K562 (cell line): ENCODE measurements at regions not wholly inside any gene's neighbourhood (a gene's known extent, or its start where the extent isn't known, plus 50 kb on each side); places are given as distances from the start of the nearest gene placed in this dataset.

Experiments used
- ATF7 ChIP-seq: fragments of 450-650 bp; IDR thresholded peaks from 2 replicates; pipeline ENCODE4 v1.7.1; 2014; ENCODE audit warnings: mild to moderate bottlenecking, moderate library complexity
- EGR1 ChIP-seq: fragments of 450-650 bp; conservative IDR thresholded peaks from 2 replicates; pipeline ENCODE4 v1.6.1; 2017; ENCODE audit warnings: mild to moderate bottlenecking
- HDAC8 ChIP-seq: fragments of 450-650 bp; IDR thresholded peaks from 2 replicates; pipeline ENCODE4 v1.6.1; 2016; ENCODE audit warnings: mild to moderate bottlenecking, missing genetic modification characterization, moderate library complexity, missing compliant biosample characterization
- POLR2A ChIP-seq: fragments of 450-650 bp; conservative IDR thresholded peaks from 2 replicates; pipeline ENCODE4 v1.6.1; 2016
- ZFP1 ChIP-seq: fragments of 450-650 bp; formaldehyde crosslinking; IDR thresholded peaks from 2 replicates; pipeline ENCODE4 v1.4.0; 2020; ENCODE audit warnings: mild to moderate bottlenecking, mixed read lengths
- ZNF408 ChIP-seq: fragments of 250-450 bp; sonication (Bioruptor Pico); IDR thresholded peaks from 2 replicates; pipeline ENCODE4 v1.4.0; 2020; ENCODE audit warnings: low read depth, mild to moderate bottlenecking, moderate library complexity
- TF ChIP-seq, protein P1 (sequence below): sonication (generic); IDR thresholded peaks from 2 replicates; pipeline ENCODE4 v1.6.1; 2016
- TF ChIP-seq, protein P2 (sequence below): sonication (generic); formaldehyde crosslinking; IDR thresholded peaks from 2 replicates; pipeline ENCODE4 v1.9.0; 2022; ENCODE audit warnings: mild to moderate bottlenecking, missing genetic modification reagents
- TF ChIP-seq, protein P3 (sequence below), 3 experiments: IDR thresholded peaks in 2 of 3; conservative IDR thresholded peaks in 1 of 3; 2 replicates each; pipeline ENCODE4 v1.5.1; 2011 to 2012; ENCODE audit warnings: low read length in 3 of 3, mild to moderate bottlenecking in 3 of 3, control low read depth in 2 of 3, improper control_type of control experiment in 1 of 3, inconsistent platforms in 1 of 3, low read depth in 1 of 3, mixed read lengths in 1 of 3, moderate library complexity in 1 of 3; ENCODE audit not compliant: insufficient read depth in 2 of 3
- TF ChIP-seq, protein P4 (sequence below), 2 experiments: fragments of 450-650 bp; formaldehyde crosslinking in 1 of 2; IDR thresholded peaks; 2 replicates each; pipeline versions ENCODE4 v1.4.0 to v1.6.1; 2014 to 2020; ENCODE audit warnings: mild to moderate bottlenecking in 2 of 2, borderline replicate concordance in 1 of 2, low read depth in 1 of 2

DNA sequence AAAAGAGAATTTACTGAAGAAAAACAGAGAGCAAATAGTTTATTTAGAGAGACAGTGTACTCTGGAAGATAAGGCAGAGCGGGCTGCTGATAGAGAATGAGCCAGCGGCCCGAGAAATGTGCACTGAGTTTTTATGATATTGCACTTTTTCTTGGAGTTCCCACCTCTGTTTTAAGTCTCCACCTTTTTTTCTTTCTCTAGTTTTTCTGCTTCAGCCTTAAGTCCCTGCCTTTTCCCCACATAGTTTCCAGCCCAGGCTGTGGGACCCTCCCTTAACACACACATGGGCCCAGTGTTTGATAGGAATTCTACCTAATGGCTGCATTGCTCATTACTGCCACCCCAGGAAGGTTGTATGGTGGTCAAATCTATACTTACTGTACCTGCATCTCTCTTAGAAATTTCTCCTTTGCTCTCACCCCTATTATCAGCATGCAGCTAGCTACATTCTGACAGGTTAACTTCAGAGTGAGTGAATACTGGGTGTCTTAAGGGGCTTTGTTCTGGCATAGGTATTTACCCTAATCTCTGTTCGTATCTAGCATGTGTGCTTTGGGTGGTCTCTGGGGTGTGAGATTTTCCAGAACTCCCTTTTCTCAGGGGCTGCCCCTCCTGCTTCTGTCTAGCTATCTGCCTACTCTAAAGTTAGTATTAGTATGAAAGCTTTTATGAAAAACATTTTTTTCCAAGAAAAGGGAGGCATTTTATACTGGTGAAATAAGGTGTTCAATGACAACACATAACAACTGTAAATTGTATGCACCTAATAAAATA is 127.3 kb upstream of the TOP3B start:
- TF ChIP-seq, protein P1, sequence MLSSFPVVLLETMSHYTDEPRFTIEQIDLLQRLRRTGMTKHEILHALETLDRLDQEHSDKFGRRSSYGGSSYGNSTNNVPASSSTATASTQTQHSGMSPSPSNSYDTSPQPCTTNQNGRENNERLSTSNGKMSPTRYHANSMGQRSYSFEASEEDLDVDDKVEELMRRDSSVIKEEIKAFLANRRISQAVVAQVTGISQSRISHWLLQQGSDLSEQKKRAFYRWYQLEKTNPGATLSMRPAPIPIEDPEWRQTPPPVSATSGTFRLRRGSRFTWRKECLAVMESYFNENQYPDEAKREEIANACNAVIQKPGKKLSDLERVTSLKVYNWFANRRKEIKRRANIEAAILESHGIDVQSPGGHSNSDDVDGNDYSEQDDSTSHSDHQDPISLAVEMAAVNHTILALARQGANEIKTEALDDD = 0 out of 2 replicates have a peak, but pooled peaks have one; percentile 19
- TF ChIP-seq, protein P2, sequence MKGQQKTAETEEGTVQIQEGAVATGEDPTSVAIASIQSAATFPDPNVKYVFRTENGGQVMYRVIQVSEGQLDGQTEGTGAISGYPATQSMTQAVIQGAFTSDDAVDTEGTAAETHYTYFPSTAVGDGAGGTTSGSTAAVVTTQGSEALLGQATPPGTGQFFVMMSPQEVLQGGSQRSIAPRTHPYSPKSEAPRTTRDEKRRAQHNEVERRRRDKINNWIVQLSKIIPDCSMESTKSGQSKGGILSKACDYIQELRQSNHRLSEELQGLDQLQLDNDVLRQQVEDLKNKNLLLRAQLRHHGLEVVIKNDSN (CRISPR knock-in tag) = no peak
- no peak for TF ChIP-seq POLR2A
- no peak; the same call in 1 of the 2 replicates for TF ChIP-seq ZFP1
- TF ChIP-seq, protein P3, sequence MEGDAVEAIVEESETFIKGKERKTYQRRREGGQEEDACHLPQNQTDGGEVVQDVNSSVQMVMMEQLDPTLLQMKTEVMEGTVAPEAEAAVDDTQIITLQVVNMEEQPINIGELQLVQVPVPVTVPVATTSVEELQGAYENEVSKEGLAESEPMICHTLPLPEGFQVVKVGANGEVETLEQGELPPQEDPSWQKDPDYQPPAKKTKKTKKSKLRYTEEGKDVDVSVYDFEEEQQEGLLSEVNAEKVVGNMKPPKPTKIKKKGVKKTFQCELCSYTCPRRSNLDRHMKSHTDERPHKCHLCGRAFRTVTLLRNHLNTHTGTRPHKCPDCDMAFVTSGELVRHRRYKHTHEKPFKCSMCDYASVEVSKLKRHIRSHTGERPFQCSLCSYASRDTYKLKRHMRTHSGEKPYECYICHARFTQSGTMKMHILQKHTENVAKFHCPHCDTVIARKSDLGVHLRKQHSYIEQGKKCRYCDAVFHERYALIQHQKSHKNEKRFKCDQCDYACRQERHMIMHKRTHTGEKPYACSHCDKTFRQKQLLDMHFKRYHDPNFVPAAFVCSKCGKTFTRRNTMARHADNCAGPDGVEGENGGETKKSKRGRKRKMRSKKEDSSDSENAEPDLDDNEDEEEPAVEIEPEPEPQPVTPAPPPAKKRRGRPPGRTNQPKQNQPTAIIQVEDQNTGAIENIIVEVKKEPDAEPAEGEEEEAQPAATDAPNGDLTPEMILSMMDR (IDR thresholded peaks at IDR 0.05 in 2 of 3, conservative IDR thresholded peaks at IDR 0.05 in 1 of 3; ENCODE audit: insufficient read depth in 2 of 3, low read depth in 1 of 3, low read length in 3 of 3) = no peak
- TF ChIP-seq EGR1 = no peak
- TF ChIP-seq, protein P4, sequence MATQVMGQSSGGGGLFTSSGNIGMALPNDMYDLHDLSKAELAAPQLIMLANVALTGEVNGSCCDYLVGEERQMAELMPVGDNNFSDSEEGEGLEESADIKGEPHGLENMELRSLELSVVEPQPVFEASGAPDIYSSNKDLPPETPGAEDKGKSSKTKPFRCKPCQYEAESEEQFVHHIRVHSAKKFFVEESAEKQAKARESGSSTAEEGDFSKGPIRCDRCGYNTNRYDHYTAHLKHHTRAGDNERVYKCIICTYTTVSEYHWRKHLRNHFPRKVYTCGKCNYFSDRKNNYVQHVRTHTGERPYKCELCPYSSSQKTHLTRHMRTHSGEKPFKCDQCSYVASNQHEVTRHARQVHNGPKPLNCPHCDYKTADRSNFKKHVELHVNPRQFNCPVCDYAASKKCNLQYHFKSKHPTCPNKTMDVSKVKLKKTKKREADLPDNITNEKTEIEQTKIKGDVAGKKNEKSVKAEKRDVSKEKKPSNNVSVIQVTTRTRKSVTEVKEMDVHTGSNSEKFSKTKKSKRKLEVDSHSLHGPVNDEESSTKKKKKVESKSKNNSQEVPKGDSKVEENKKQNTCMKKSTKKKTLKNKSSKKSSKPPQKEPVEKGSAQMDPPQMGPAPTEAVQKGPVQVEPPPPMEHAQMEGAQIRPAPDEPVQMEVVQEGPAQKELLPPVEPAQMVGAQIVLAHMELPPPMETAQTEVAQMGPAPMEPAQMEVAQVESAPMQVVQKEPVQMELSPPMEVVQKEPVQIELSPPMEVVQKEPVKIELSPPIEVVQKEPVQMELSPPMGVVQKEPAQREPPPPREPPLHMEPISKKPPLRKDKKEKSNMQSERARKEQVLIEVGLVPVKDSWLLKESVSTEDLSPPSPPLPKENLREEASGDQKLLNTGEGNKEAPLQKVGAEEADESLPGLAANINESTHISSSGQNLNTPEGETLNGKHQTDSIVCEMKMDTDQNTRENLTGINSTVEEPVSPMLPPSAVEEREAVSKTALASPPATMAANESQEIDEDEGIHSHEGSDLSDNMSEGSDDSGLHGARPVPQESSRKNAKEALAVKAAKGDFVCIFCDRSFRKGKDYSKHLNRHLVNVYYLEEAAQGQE (IDR thresholded peaks at IDR 0.05; ENCODE audit: borderline replicate concordance) = no peak
- TF ChIP-seq, protein P4 (CRISPR knock-in tag; IDR thresholded peaks at IDR 0.05; ENCODE audit: low read depth) = no peak
- TF ChIP-seq ZNF408 (CRISPR knock-in tag) = no peak
- no peak for TF ChIP-seq HDAC8
- TF ChIP-seq ATF7 = no peak
